Mesendoderm (in vitro differentiated cells): ENCODE measurements at regions not wholly inside any gene's neighbourhood (a gene's known extent, or its start where the extent isn't known, plus 50 kb on each side); places are given as distances from the start of the nearest gene placed in this dataset.
"Not testable (repeated sequence)": the region's sequence is repeated elsewhere in the genome, so short reads cannot be mapped to it uniquely, and the experiment has no call there.

ENCODE experiments used
- DNase-seq: peaks from one replicate; pipeline ENCODE4 v3.0.0; 2013
- H2AK5ac ChIP-seq: 2 replicates; pipeline ENCODE4 v1.6.1; 2013; ENCODE audit warnings: low read length, inconsistent platforms
- H2BK120ac ChIP-seq: 2 replicates; pipeline ENCODE4 v1.6.1; 2013; ENCODE audit warnings: low read depth, mild to moderate bottlenecking, low read length, moderate library complexity, mixed read lengths
- H2BK15ac ChIP-seq: replicated peaks from 2 replicates; pipeline ENCODE4 v1.6.1; 2013; ENCODE audit warnings: low read depth, mild to moderate bottlenecking, moderate library complexity
- H2BK5ac ChIP-seq: 2 replicates; pipeline ENCODE4 v1.6.1; 2013; ENCODE audit warnings: low read length, inconsistent platforms
- H3K18ac ChIP-seq: 2 replicates; pipeline ENCODE4 v1.6.1; 2013; ENCODE audit warnings: mild to moderate bottlenecking, low read length, mixed read lengths
- H3K23ac ChIP-seq: one replicate; pipeline ENCODE4 v1.6.1; 2013; ENCODE audit warnings: low read length
- H3K27ac ChIP-seq: 2 replicates; pipeline ENCODE4 v1.5.1; 2013; ENCODE audit warnings: low read depth, mild to moderate bottlenecking, inconsistent platforms, low read length, moderate library complexity
- H3K27me3 ChIP-seq: 2 replicates; pipeline ENCODE4 v1.6.1; 2013; ENCODE audit warnings: low read length, control low read depth, mild to moderate bottlenecking, inconsistent platforms; ENCODE audit not compliant: insufficient read depth, poor library complexity
- H3K36me3 ChIP-seq: 2 replicates; pipeline ENCODE4 v1.6.1; 2013; ENCODE audit warnings: low read length, inconsistent platforms; ENCODE audit not compliant: control insufficient read depth, insufficient read depth
- H3K4ac ChIP-seq: one replicate; pipeline ENCODE4 v1.6.1; 2013; ENCODE audit warnings: low read depth, mild to moderate bottlenecking, low read length, moderate library complexity
- H3K4me1 ChIP-seq: 2 replicates; pipeline ENCODE4 v1.6.1; 2013; ENCODE audit warnings: low read depth, low read length, inconsistent platforms; ENCODE audit not compliant: control insufficient read depth
- H3K4me2 ChIP-seq: 2 replicates; pipeline ENCODE4 v1.6.1; 2013; ENCODE audit warnings: low read length
- H3K4me3 ChIP-seq: 2 replicates; pipeline ENCODE4 v1.5.1; 2013; ENCODE audit warnings: mild to moderate bottlenecking, low read length
- H3K56ac ChIP-seq: one replicate; pipeline ENCODE4 v1.6.1; 2013; ENCODE audit warnings: low read length
- H3K79me1 ChIP-seq: 2 replicates; pipeline ENCODE4 v1.6.1; 2013; ENCODE audit warnings: low read length, inconsistent platforms
- H3K79me2 ChIP-seq: 2 replicates; pipeline ENCODE4 v1.6.1; 2013; ENCODE audit warnings: mild to moderate bottlenecking, low read length; ENCODE audit not compliant: control insufficient read depth, insufficient read depth
- H3K9ac ChIP-seq: 2 replicates; pipeline ENCODE4 v1.6.1; 2013; ENCODE audit warnings: low read length, inconsistent platforms
- H4K5ac ChIP-seq: one replicate; pipeline ENCODE4 v1.6.1; 2013; ENCODE audit warnings: low read length
- H4K8ac ChIP-seq: one replicate; pipeline ENCODE4 v1.6.1; 2013; ENCODE audit warnings: low read depth, mild to moderate bottlenecking, control low read depth, low read length, moderate library complexity
- whole genome bisulfite sequencing: extraction: QIAGEN DNeasy Blood & Tissue Kit; methylation state at CpG from one replicate; pipeline ENCODE4 v1.1.7; 2013; ENCODE audit warnings: low lambda C conversion rate, missing lambda C conversion rate; ENCODE audit not compliant: insufficient coverage; ENCODE audit errors: extremely low coverage; 5-methylcytosine and 5-hydroxymethylcytosine counted together

GRCh38 chr13:90645582-90645981, 701.9 kb upstream of the MIR17HG start:
- H3K36me3 ChIP-seq = no peaks in the 10 kb centered on the region
- no peaks in the 10 kb centered on the region for H3K27me3 ChIP-seq
- H3K27ac ChIP-seq = no peak overlapping the region
- DNase-seq = no peak
- H2BK15ac ChIP-seq = no peak overlapping the region
- WGBS = no CpG with 5 or more reads among the region's 1 CpG
- H2BK5ac ChIP-seq = no peak overlapping the region
- H3K4me1 ChIP-seq = no peaks in the 10 kb centered on the region
- no peak overlapping the region for H3K56ac ChIP-seq
- no peak overlapping the region for H3K4me3 ChIP-seq
- H2AK5ac ChIP-seq = no peak overlapping the region
- no peak overlapping the region for H4K5ac ChIP-seq
- H3K18ac ChIP-seq = no peak overlapping the region
- no peak overlapping the region for H3K4me2 ChIP-seq
- H3K4ac ChIP-seq = no peak overlapping the region
- H2BK120ac ChIP-seq = no peak overlapping the region
- no peaks in the 10 kb centered on the region for H3K79me1 ChIP-seq
- no peaks in the 10 kb centered on the region for H3K79me2 ChIP-seq
- H3K23ac ChIP-seq = no peak overlapping the region
- no peak overlapping the region for H3K9ac ChIP-seq
- no peak overlapping the region for H4K8ac ChIP-seq

- Histone ChIP-seq H3K4me1 (no peaks in the 10 kb centered on the region), H3K27ac (no peak overlapping the region), H3K79me2 (no peaks in the 10 kb centered on the region), H2BK120ac (no peak overlapping the region), H3K18ac (no peak overlapping the region), H3K56ac (no peak overlapping the region), H3K4ac (no peak overlapping the region), H3K36me3 (no peaks in the 10 kb centered on the region), H3K4me3 (no peak overlapping the region), H3K79me1 (no peaks in the 10 kb centered on the region), H3K23ac (no peak overlapping the region), H4K8ac (no peak overlapping the region), H2BK5ac (no peak overlapping the region), H4K5ac (no peak overlapping the region), H3K4me2 (no peak overlapping the region), H3K27me3 (no peaks in the 10 kb centered on the region), H2BK15ac (no peak overlapping the region), H3K9ac (no peak overlapping the region), H2AK5ac (no peak overlapping the region)
- no peak for DNase-seq
Measured at GRCh38 chr13:90648497-90648896, 699.0 kb upstream of the MIR17HG start.

GRCh38 chr13:90652036-90652435, 695.5 kb upstream of the MIR17HG start:
- H3K27me3 ChIP-seq = no peaks in the 10 kb centered on the region
- H3K18ac ChIP-seq = no peak overlapping the region
- no peak overlapping the region for H3K23ac ChIP-seq
- H3K27ac ChIP-seq = no peak overlapping the region
- H3K4me1 ChIP-seq = no peaks in the 10 kb centered on the region
- no peaks in the 10 kb centered on the region for H3K79me2 ChIP-seq
- no peak overlapping the region for H4K5ac ChIP-seq
- no peak overlapping the region for H3K4me3 ChIP-seq
- no peak overlapping the region for H4K8ac ChIP-seq
- no peak overlapping the region for H3K56ac ChIP-seq
- no peak overlapping the region for H3K4me2 ChIP-seq
- no peak overlapping the region for H2AK5ac ChIP-seq
- H2BK15ac ChIP-seq = no peak overlapping the region
- no peak overlapping the region for H3K4ac ChIP-seq
- DNase-seq = no peak
- no peak overlapping the region for H2BK5ac ChIP-seq
- H3K36me3 ChIP-seq = no peaks in the 10 kb centered on the region
- H3K79me1 ChIP-seq = no peaks in the 10 kb centered on the region
- no peak overlapping the region for H2BK120ac ChIP-seq
- no peak overlapping the region for H3K9ac ChIP-seq

GRCh38 chr13:90654970-90655369, 692.5 kb upstream of the MIR17HG start:
- Histone ChIP-seq H3K4me3 (no peak overlapping the region), H2BK120ac (no peak overlapping the region), H3K18ac (no peak overlapping the region), H3K79me1 (no peaks in the 10 kb centered on the region), H3K4me1 (no peaks in the 10 kb centered on the region), H2BK15ac (no peak overlapping the region), H3K4me2 (no peak overlapping the region), H3K36me3 (no peaks in the 10 kb centered on the region), H4K8ac (no peak overlapping the region), H3K27me3 (no peaks in the 10 kb centered on the region), H4K5ac (no peak overlapping the region), H3K56ac (no peak overlapping the region), H2AK5ac (no peak overlapping the region), H3K27ac (no peak overlapping the region), H3K9ac (no peak overlapping the region), H3K23ac (no peak overlapping the region), H3K4ac (no peak overlapping the region), H2BK5ac (no peak overlapping the region), H3K79me2 (no peaks in the 10 kb centered on the region)
- no peak for DNase-seq
- WGBS = no CpG with 5 or more reads among the region's 1 CpG

DNA sequence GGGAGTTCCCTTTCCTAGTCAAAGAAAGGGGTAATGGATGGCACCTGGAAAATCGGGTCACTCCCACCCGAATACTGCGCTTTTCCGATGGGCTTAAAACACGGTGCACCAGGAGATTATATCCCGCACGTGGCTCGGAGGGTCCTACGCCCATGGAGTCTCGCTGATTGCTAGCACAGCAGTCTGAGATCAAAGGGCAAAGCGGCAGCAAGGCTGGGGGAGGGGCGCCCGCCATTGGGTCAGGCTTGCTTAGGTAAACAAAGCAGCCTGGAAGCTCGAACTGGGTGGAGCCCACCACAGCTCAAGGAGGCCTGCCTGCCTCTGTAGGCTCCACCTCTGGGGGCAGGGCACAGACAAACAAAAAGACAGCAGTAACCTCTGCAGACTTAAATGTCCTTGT, 683.3 kb upstream of the MIR17HG start:
- H3K27ac ChIP-seq = not testable (repeated sequence)
- no CpG with 5 or more reads among the region's 14 CpGs for WGBS

GRCh38 chr13:90673746-90674145, 673.7 kb upstream of the MIR17HG start:
- H3K36me3 ChIP-seq = no peaks in the 10 kb centered on the region
- no peak overlapping the region for H3K4ac ChIP-seq
- WGBS = no CpG with 5 or more reads among the region's 1 CpG
- no peak for DNase-seq
- H4K8ac ChIP-seq = no peak overlapping the region
- H2BK120ac ChIP-seq = no peak overlapping the region
- H2AK5ac ChIP-seq = no peak overlapping the region
- no peak overlapping the region for H3K56ac ChIP-seq
- H4K5ac ChIP-seq = no peak overlapping the region
- H3K27me3 ChIP-seq = no peaks in the 10 kb centered on the region
- H3K79me1 ChIP-seq = no peaks in the 10 kb centered on the region
- no peak overlapping the region for H3K23ac ChIP-seq
- H3K4me2 ChIP-seq = no peak overlapping the region
- H3K4me1 ChIP-seq = no peaks in the 10 kb centered on the region
- H3K79me2 ChIP-seq = no peaks in the 10 kb centered on the region
- H3K27ac ChIP-seq = no peak overlapping the region
- no peak overlapping the region for H3K4me3 ChIP-seq
- no peak overlapping the region for H3K9ac ChIP-seq
- no peak overlapping the region for H2BK15ac ChIP-seq
- no peak overlapping the region for H3K18ac ChIP-seq
- H2BK5ac ChIP-seq = no peak overlapping the region

More for the DNA sequence above, 683.3 kb upstream of the MIR17HG start:
- H3K56ac ChIP-seq, H2AK5ac ChIP-seq, H4K5ac ChIP-seq, H3K27me3 ChIP-seq, H3K4me1 ChIP-seq, H3K4me2 ChIP-seq, H3K79me1 ChIP-seq, DNase-seq, H2BK15ac ChIP-seq, H3K18ac ChIP-seq, H3K23ac ChIP-seq, H4K8ac ChIP-seq, H3K36me3 ChIP-seq, H3K9ac ChIP-seq, H3K79me2 ChIP-seq, H2BK120ac ChIP-seq, H2BK5ac ChIP-seq, H3K4me3 ChIP-seq, H3K4ac ChIP-seq: not testable (repeated sequence)
